Hepatocyte (in vitro differentiated cells): ENCODE measurements at regions not wholly inside any gene's neighbourhood (a gene's known extent, or its start where the extent isn't known, plus 50 kb on each side); places are given as distances from the start of the nearest gene placed in this dataset.
"Not testable (repeated sequence)": the region's sequence is repeated elsewhere in the genome, so short reads cannot be mapped to it uniquely, and the experiment has no call there.

Experiments
- EZH2 ChIP-seq: fragments of 200-600 bp; sonication (generic); IDR thresholded peaks from 2 replicates; pipeline ENCODE4 v1.6.1; 2016; ENCODE audit warnings: antibody characterized with exemption, mild to moderate bottlenecking, borderline replicate concordance
- EZH2phosphoT487 ChIP-seq: fragments of 200-600 bp; sonication (generic); IDR thresholded peaks from one replicate; pipeline ENCODE4 v1.6.1; 2018; ENCODE audit warnings: antibody characterized with exemption, mild to moderate bottlenecking, low read depth, moderate library complexity; ENCODE audit not compliant: unreplicated experiment, severe bottlenecking
- TF ChIP-seq, protein P1 (sequence below): fragments of 200-600 bp; sonication (generic); IDR thresholded peaks from 2 replicates; pipeline ENCODE4 v1.5.1; 2016; ENCODE audit warnings: antibody characterized with exemption, mild to moderate bottlenecking; ENCODE audit not compliant: poor library complexity

DNA sequence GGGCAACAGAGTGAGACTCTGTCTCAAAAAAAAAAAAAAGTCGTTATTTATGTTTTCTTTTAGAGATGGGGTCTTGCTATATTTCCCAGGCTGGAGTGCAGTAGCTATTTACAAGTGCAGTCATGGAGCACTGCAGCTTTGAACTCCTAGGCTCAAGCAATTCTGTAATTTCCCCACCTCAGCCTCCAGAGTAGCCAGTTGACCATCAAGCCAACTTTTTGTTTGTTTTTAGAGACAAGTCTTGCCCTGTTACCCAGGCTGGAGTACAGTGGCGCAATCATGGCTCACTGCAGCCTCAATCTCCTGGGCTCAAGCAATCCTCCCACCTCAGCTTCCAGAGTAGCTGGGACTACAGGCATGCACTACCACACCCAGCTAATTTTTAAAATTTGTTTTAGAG lies 78.7 kb upstream of the PAX2 start:
- TF ChIP-seq EZH2, EZH2phosphoT487: not testable (repeated sequence)
- TF ChIP-seq, protein P1, sequence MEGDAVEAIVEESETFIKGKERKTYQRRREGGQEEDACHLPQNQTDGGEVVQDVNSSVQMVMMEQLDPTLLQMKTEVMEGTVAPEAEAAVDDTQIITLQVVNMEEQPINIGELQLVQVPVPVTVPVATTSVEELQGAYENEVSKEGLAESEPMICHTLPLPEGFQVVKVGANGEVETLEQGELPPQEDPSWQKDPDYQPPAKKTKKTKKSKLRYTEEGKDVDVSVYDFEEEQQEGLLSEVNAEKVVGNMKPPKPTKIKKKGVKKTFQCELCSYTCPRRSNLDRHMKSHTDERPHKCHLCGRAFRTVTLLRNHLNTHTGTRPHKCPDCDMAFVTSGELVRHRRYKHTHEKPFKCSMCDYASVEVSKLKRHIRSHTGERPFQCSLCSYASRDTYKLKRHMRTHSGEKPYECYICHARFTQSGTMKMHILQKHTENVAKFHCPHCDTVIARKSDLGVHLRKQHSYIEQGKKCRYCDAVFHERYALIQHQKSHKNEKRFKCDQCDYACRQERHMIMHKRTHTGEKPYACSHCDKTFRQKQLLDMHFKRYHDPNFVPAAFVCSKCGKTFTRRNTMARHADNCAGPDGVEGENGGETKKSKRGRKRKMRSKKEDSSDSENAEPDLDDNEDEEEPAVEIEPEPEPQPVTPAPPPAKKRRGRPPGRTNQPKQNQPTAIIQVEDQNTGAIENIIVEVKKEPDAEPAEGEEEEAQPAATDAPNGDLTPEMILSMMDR = not testable (repeated sequence)
